ENCODE measurements at regions not wholly inside any gene's neighbourhood (a gene's known extent, or its start where the extent isn't known, plus 50 kb on each side); places are given as distances from the start of the nearest gene placed in this dataset.

GRCh38 chr11:115722711-115723110 is 218.5 kb upstream of the CADM1 start:
- Histone ChIP-seq H3K9me3 (ENCODE audit: control insufficient read depth, insufficient read depth, low read length) (no peaks in the 10 kb centered on the region), H3K4me1 (ENCODE audit: control insufficient read depth, insufficient read depth, low read length) (no peaks in the 10 kb centered on the region), H3K4me3 (ENCODE audit: low read length) (no peak overlapping the region), H3K36me3 (ENCODE audit: control insufficient read depth, insufficient read depth, low read length) (no peaks in the 10 kb centered on the region), H3K27ac (ENCODE audit: low read length) (no peak overlapping the region), H3K27me3 (ENCODE audit: control insufficient read depth, insufficient read depth, low read length) (no peaks in the 10 kb centered on the region)
- no peak for TF ChIP-seq CTCF (IDR thresholded peaks at IDR 0.05)
- Mint-ChIP-seq H3K27me3 (ENCODE audit: low read depth in 2 of 2) (peaks cover 4 to 11% of the 10 kb centered on the region in 2 donors), H3K27ac (no peak overlapping the region), H3K36me3 (no peaks in the 10 kb centered on the region), H3K4me1 (no peaks in the 10 kb centered on the region), H3K4me3 (no peak overlapping the region), H3K9me3 (no peaks in the 10 kb centered on the region)
- no peak for DNase-seq
- no peak for ATAC-seq
- WGBS (ENCODE audit: insufficient coverage): 91% methylated on average over 3 of the region's 4 CpGs
- intact Hi-C loops (cut with micrococcal nuclease): no loop called here

GRCh38 chr11:115721296-115721995 is 217.2 kb upstream of the CADM1 start:
- H3K36me3 ChIP-seq (ENCODE audit: control insufficient read depth, insufficient read depth, low read length): no peaks in the 10 kb centered on the region
- H3K9me3 ChIP-seq (ENCODE audit: control insufficient read depth, insufficient read depth, low read length): no peaks in the 10 kb centered on the region
- Mint-ChIP-seq H3K4me1 (no peaks in the 10 kb centered on the region), H3K27ac (no peak overlapping the region), H3K9me3 (no peaks in the 10 kb centered on the region), H3K4me3 (no peak overlapping the region), H3K27me3 (ENCODE audit: low read depth in 2 of 2) (peaks cover 0 to 6% of the 10 kb centered on the region in 2 donors), H3K36me3 (no peaks in the 10 kb centered on the region)
- no peak for DNase-seq
- TF ChIP-seq CTCF (IDR thresholded peaks at IDR 0.05): no peak
- intact Hi-C loops (cut with micrococcal nuclease): no loop called here
- ATAC-seq: no peak
- no peak overlapping the region for H3K27ac ChIP-seq (ENCODE audit: low read length)
- WGBS (ENCODE audit: insufficient coverage): 70% methylated on average over 2 of the region's 3 CpGs
- H3K27me3 ChIP-seq (ENCODE audit: control insufficient read depth, insufficient read depth, low read length): no peaks in the 10 kb centered on the region
- H3K4me3 ChIP-seq (ENCODE audit: low read length): no peak overlapping the region
- H3K4me1 ChIP-seq (ENCODE audit: control insufficient read depth, insufficient read depth, low read length): no peaks in the 10 kb centered on the region

- H3K27ac Mint-ChIP-seq: no peak overlapping the region
- no peak overlapping the region for H3K4me3 Mint-ChIP-seq
- Histone ChIP-seq H3K27me3 (ENCODE audit: control insufficient read depth, insufficient read depth, low read length) (no peaks in the 10 kb centered on the region), H3K4me3 (ENCODE audit: low read length) (no peak overlapping the region), H3K27ac (ENCODE audit: low read length) (no peak overlapping the region), H3K4me1 (ENCODE audit: control insufficient read depth, insufficient read depth, low read length) (no peaks in the 10 kb centered on the region), H3K36me3 (ENCODE audit: control insufficient read depth, insufficient read depth, low read length) (no peaks in the 10 kb centered on the region), H3K9me3 (ENCODE audit: control insufficient read depth, insufficient read depth, low read length) (no peaks in the 10 kb centered on the region)
- WGBS (ENCODE audit: insufficient coverage): 68% methylated on average over 9 of the region's 9 CpGs
- H3K4me1 Mint-ChIP-seq: no peaks in the 10 kb centered on the region
- intact Hi-C loops (cut with micrococcal nuclease): no loop called here
- ATAC-seq (no peak), DNase-seq (no peak)
- TF ChIP-seq CTCF (IDR thresholded peaks at IDR 0.05): no peak
- H3K27me3 Mint-ChIP-seq (ENCODE audit: low read depth in 2 of 2): no peaks in the 10 kb centered on the region
- H3K9me3 Mint-ChIP-seq: no peaks in the 10 kb centered on the region
- H3K36me3 Mint-ChIP-seq: no peaks in the 10 kb centered on the region
These were observed 216.5 kb upstream of the CADM1 start for GRCh38 chr11:115720602-115721245.

- Histone ChIP-seq H3K4me3 (ENCODE audit: low read length) (no peak overlapping the region), H3K27me3 (ENCODE audit: control insufficient read depth, insufficient read depth, low read length) (no peaks in the 10 kb centered on the region), H3K9me3 (ENCODE audit: control insufficient read depth, insufficient read depth, low read length) (no peaks in the 10 kb centered on the region), H3K36me3 (ENCODE audit: control insufficient read depth, insufficient read depth, low read length) (no peaks in the 10 kb centered on the region), H3K4me1 (ENCODE audit: control insufficient read depth, insufficient read depth, low read length) (no peaks in the 10 kb centered on the region), H3K27ac (ENCODE audit: low read length) (no peak overlapping the region)
- DNase-seq: no peak
- 97% methylated on average over 3 of the region's 3 CpGs for WGBS (ENCODE audit: insufficient coverage)
- no peak for ATAC-seq
- Mint-ChIP-seq H3K27ac (no peak overlapping the region), H3K4me1 (no peaks in the 10 kb centered on the region), H3K9me3 (no peaks in the 10 kb centered on the region), H3K27me3 (ENCODE audit: low read depth in 2 of 2) (no peaks in the 10 kb centered on the region), H3K36me3 (no peaks in the 10 kb centered on the region), H3K4me3 (no peak overlapping the region)
- TF ChIP-seq CTCF (IDR thresholded peaks at IDR 0.05): no peak
- intact Hi-C loops (cut with micrococcal nuclease): no loop called here
These were observed 214.7 kb upstream of the CADM1 start for GRCh38 chr11:115718945-115719344.
